ENCODE measurements at regions not wholly inside any gene's neighbourhood (a gene's known extent, or its start where the extent isn't known, plus 50 kb on each side); places are given as distances from the start of the nearest gene placed in this dataset.

GRCh38 chr11:70620510-70621184 lies 222.3 kb downstream of the CTTN start:
- Histone ChIP-seq H3K4me1 (replicated peaks in 1 of 2; ENCODE audit: control insufficient read depth in 2 of 2, insufficient read depth in 2 of 2, low read length in 2 of 2) (no peaks in the 10 kb centered on the region), H3K27me3 (ENCODE audit: control insufficient read depth in 2 of 2, insufficient read depth in 2 of 2, low read length in 2 of 2) (peaks cover 7 to 57% of the 10 kb centered on the region in 2 experiments; a peak in 4 of 5 replicates), H2AFZ (ENCODE audit: low read depth, low read length) (no peak overlapping the region), H3K4me3 (no peak overlapping the region), H3K9me3 (replicated peaks; ENCODE audit: control insufficient read depth, insufficient read depth, low read depth, low read length) (no peaks in the 10 kb centered on the region), H3K9ac (ENCODE audit: insufficient read depth in 1 of 2, low read depth in 2 of 2, low read length in 2 of 2) (no peak overlapping the region), H3K9me1 (ENCODE audit: control insufficient read depth, insufficient read depth, low read length) (no peaks in the 10 kb centered on the region), H3K27ac (ENCODE audit: extremely low read depth, low read depth, low read length) (no peak overlapping the region), H3K4me2 (ENCODE audit: insufficient read depth, low read length) (no peak overlapping the region), H3K36me3 (ENCODE audit: control insufficient read depth, insufficient read depth, low read length) (no peaks in the 10 kb centered on the region), H4K20me1 (replicated peaks; ENCODE audit: control insufficient read depth, insufficient read depth, low read length) (no peaks in the 10 kb centered on the region), H3K79me2 (ENCODE audit: control insufficient read depth, insufficient read depth, low read length) (no peaks in the 10 kb centered on the region)
- ChIA-PET POLR2A (no interaction called here), CTCF (ENCODE audit: low intra/inter-chr PET ratio) (no interaction called here)
- no peak for DNase-seq (ENCODE audit: extremely low read depth in 1 of 4, low spot score in 3 of 4)
- BruUV-seq (replicated peaks), result no TSS peak
- intact Hi-C loops (cut with micrococcal nuclease) (no loop called here), in situ Hi-C loops (cut with MboI) (no loop called here)
- WGBS (ENCODE audit: insufficient coverage, low coverage, missing lambda C conversion rate), result 2% methylated on average over 12 of the region's 12 CpGs
- TF ChIP-seq HMG20B (CRISPR knock-in tag; IDR thresholded peaks at IDR 0.05) (no peak), FOXK2 (conservative IDR thresholded peaks at IDR 0.05 in 1 of 2, IDR thresholded peaks at IDR 0.05 in 1 of 2; ENCODE audit: low read depth in 2 of 2) (no peak), PREB (CRISPR knock-in tag; IDR thresholded peaks at IDR 0.05) (no peak), MXD1 (CRISPR knock-in tag; IDR thresholded peaks at IDR 0.05; ENCODE audit: borderline replicate concordance, poor library complexity, severe bottlenecking) (no peak), IRF9 (tag; IDR thresholded peaks at IDR 0.05) (no peak), CCAR2 (IDR thresholded peaks at IDR 0.05; ENCODE audit: low read depth, low read length) (no peak)
- no peak for ATAC-seq
- FAIRE-seq, result no peak

Data from K562 (cell line).